ENCODE measurements at regions not wholly inside any gene's neighbourhood (a gene's known extent, or its start where the extent isn't known, plus 50 kb on each side); places are given as distances from the start of the nearest gene placed in this dataset.

- H4K20me1 ChIP-seq (ENCODE audit: insufficient read depth) = no peaks in the 10 kb centered on the region
- H3K27ac ChIP-seq (ENCODE audit: low read depth, low read length) = no peak overlapping the region
- H2AFZ ChIP-seq (ENCODE audit: low read depth, low read length, poor library complexity, severe bottlenecking) = no peak overlapping the region
- peaks cover 3 to 12% of the 10 kb centered on the region in 2 experiments; a peak in 2 of 4 replicates for H3K4me1 ChIP-seq (ENCODE audit: control insufficient read depth in 1 of 2, insufficient read depth in 2 of 2, low read length in 2 of 2)
- ChIA-PET CTCF (no interaction called here), RAD21 (ENCODE audit: low non-redundant PET in 1 of 2, low total read pairs in 2 of 2, uncharacterized antibody in 2 of 2, unreplicated experiment in 2 of 2) (no interaction called here), POLR2A (interaction anchor here (0.5 kb wide), 1 partner anchor 110 kb away, joined by 3 read pairs; no protein-coding TSS in a partner anchor)
- no peaks in the 10 kb centered on the region for H3K9me3 ChIP-seq (ENCODE audit: control insufficient read depth in 1 of 2, insufficient read depth in 1 of 2, low read depth in 1 of 2, low read length in 2 of 2)
- no peaks in the 10 kb centered on the region for H3K27me3 ChIP-seq (ENCODE audit: insufficient read depth, low read length)
- no peak overlapping the region for H3K4me3 ChIP-seq (replicated peaks in 1 of 2; ENCODE audit: low read depth in 1 of 2, low read length in 2 of 2)
- no TSS peak for BruUV-seq (replicated peaks)
- no peaks in the 10 kb centered on the region for H3K36me3 ChIP-seq (ENCODE audit: control insufficient read depth in 1 of 2, insufficient read depth in 2 of 2, low read length in 2 of 2)
- ATAC-seq (no peak), DNase-seq (ENCODE audit: low read depth, low spot score) (no peak)
- no peaks in the 10 kb centered on the region for H3K9me2 ChIP-seq (ENCODE audit: insufficient read depth)
- no peak overlapping the region for H3K4me2 ChIP-seq (ENCODE audit: low read length)
- no peaks in the 10 kb centered on the region for H3K79me2 ChIP-seq (ENCODE audit: insufficient read depth, low read length)
- TF ChIP-seq, protein P1, sequence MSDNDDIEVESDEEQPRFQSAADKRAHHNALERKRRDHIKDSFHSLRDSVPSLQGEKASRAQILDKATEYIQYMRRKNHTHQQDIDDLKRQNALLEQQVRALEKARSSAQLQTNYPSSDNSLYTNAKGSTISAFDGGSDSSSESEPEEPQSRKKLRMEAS (IDR thresholded peaks at IDR 0.05) = no peak
- TF ChIP-seq TCF7L2 (IDR thresholded peaks at IDR 0.05; ENCODE audit: borderline replicate concordance, extremely low read depth, insufficient read depth, insufficient read length) (no peak), SP1 (IDR thresholded peaks at IDR 0.05; ENCODE audit: low read depth) (no peak), POLR2A (IDR thresholded peaks at IDR 0.05; ENCODE audit: borderline replicate concordance, extremely low read depth, insufficient read depth, insufficient read length) (no peak), JUND (IDR thresholded peaks at IDR 0.05) (no peak), CBX3 (IDR thresholded peaks at IDR 0.05; ENCODE audit: low read depth) (no peak), POLR2AphosphoS5 (IDR thresholded peaks at IDR 0.05; ENCODE audit: low read depth, low read length) (no peak), CEBPB (IDR thresholded peaks at IDR 0.05; ENCODE audit: low read depth) (no peak), FOSL1 (IDR thresholded peaks at IDR 0.05; ENCODE audit: low read depth) (no peak), ATF3 (IDR thresholded peaks at IDR 0.05) (no peak)
- TF ChIP-seq, protein P2, sequence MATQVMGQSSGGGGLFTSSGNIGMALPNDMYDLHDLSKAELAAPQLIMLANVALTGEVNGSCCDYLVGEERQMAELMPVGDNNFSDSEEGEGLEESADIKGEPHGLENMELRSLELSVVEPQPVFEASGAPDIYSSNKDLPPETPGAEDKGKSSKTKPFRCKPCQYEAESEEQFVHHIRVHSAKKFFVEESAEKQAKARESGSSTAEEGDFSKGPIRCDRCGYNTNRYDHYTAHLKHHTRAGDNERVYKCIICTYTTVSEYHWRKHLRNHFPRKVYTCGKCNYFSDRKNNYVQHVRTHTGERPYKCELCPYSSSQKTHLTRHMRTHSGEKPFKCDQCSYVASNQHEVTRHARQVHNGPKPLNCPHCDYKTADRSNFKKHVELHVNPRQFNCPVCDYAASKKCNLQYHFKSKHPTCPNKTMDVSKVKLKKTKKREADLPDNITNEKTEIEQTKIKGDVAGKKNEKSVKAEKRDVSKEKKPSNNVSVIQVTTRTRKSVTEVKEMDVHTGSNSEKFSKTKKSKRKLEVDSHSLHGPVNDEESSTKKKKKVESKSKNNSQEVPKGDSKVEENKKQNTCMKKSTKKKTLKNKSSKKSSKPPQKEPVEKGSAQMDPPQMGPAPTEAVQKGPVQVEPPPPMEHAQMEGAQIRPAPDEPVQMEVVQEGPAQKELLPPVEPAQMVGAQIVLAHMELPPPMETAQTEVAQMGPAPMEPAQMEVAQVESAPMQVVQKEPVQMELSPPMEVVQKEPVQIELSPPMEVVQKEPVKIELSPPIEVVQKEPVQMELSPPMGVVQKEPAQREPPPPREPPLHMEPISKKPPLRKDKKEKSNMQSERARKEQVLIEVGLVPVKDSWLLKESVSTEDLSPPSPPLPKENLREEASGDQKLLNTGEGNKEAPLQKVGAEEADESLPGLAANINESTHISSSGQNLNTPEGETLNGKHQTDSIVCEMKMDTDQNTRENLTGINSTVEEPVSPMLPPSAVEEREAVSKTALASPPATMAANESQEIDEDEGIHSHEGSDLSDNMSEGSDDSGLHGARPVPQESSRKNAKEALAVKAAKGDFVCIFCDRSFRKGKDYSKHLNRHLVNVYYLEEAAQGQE (IDR thresholded peaks at IDR 0.05; ENCODE audit: low read depth) = no peak
- TF ChIP-seq, protein P3, sequence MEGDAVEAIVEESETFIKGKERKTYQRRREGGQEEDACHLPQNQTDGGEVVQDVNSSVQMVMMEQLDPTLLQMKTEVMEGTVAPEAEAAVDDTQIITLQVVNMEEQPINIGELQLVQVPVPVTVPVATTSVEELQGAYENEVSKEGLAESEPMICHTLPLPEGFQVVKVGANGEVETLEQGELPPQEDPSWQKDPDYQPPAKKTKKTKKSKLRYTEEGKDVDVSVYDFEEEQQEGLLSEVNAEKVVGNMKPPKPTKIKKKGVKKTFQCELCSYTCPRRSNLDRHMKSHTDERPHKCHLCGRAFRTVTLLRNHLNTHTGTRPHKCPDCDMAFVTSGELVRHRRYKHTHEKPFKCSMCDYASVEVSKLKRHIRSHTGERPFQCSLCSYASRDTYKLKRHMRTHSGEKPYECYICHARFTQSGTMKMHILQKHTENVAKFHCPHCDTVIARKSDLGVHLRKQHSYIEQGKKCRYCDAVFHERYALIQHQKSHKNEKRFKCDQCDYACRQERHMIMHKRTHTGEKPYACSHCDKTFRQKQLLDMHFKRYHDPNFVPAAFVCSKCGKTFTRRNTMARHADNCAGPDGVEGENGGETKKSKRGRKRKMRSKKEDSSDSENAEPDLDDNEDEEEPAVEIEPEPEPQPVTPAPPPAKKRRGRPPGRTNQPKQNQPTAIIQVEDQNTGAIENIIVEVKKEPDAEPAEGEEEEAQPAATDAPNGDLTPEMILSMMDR (IDR thresholded peaks at IDR 0.05 in 2 of 3, conservative IDR thresholded peaks at IDR 0.05 in 1 of 3; ENCODE audit: borderline replicate concordance in 1 of 3, insufficient read depth in 1 of 3, low read depth in 2 of 3, low read length in 2 of 3) = no peak
- no peak overlapping the region for H3K9ac ChIP-seq (ENCODE audit: low read length)
- intact Hi-C loops (cut with micrococcal nuclease) = no loop called here
Observed at GRCh38 chr19:13639342-13639929, 124.9 kb upstream of the MRI1 start.
